GM18870 (cell line): ENCODE measurements at regions not wholly inside any gene's neighbourhood (a gene's known extent, or its start where the extent isn't known, plus 50 kb on each side); places are given as distances from the start of the nearest gene placed in this dataset.
"Not testable (repeated sequence)": the region's sequence is repeated elsewhere in the genome, so short reads cannot be mapped to it uniquely, and the experiment has no call there.

ENCODE experiments used
- ATAC-seq: cut with Tn5 transposase; IDR thresholded peaks from one replicate; pipeline ENCODE4 v1.9.1; 2021; ENCODE audit warnings: moderate library complexity; ENCODE audit not compliant: unreplicated experiment

- ATAC-seq, result no peak
These were observed 557.4 kb upstream of the EYS start for GRCh38 chr6:66264376-66264775.

- not testable (repeated sequence) for ATAC-seq
These were observed 551.9 kb upstream of the EYS start for GRCh38 chr6:66258731-66259487.

GRCh38 chr6:66245231-66245630, 538.2 kb upstream of the EYS start:
- ATAC-seq, result no peak

- no peak for ATAC-seq
These were observed 531.8 kb upstream of the EYS start for GRCh38 chr6:66238851-66239250.

GRCh38 chr6:66232890-66233289, 525.9 kb upstream of the EYS start:
- ATAC-seq, result no peak

GRCh38 chr6:66230591-66230990, 523.6 kb upstream of the EYS start:
- ATAC-seq, result no peak

GRCh38 chr6:66226109-66226508, 519.1 kb upstream of the EYS start:
- no peak for ATAC-seq

GRCh38 chr6:66210964-66211363, 503.9 kb upstream of the EYS start:
- no peak for ATAC-seq

GRCh38 chr6:66200390-66200789, 493.4 kb upstream of the EYS start:
- ATAC-seq, result no peak

- ATAC-seq, result no peak
These were observed 492.1 kb upstream of the EYS start for GRCh38 chr6:66199171-66199570.

GRCh38 chr6:66198062-66198624, 491.1 kb upstream of the EYS start:
- ATAC-seq, result no peak

- ATAC-seq, result no peak
These were observed 483.8 kb upstream of the EYS start for GRCh38 chr6:66190858-66191257.

- no peak for ATAC-seq
These were observed 482.9 kb upstream of the EYS start for GRCh38 chr6:66189915-66190314.

- ATAC-seq, result no peak
These were observed 479.7 kb upstream of the EYS start for GRCh38 chr6:66186756-66187155.

- no peak for ATAC-seq
These were observed 477.1 kb upstream of the EYS start for GRCh38 chr6:66184091-66184490.

- no peak for ATAC-seq
These were observed 472.3 kb upstream of the EYS start for GRCh38 chr6:66179361-66179760.

GRCh38 chr6:66173587-66173986, 466.6 kb upstream of the EYS start:
- no peak for ATAC-seq

- ATAC-seq, result not testable (repeated sequence)
These were observed 459.7 kb upstream of the EYS start for GRCh38 chr6:66166713-66167112.

GRCh38 chr6:66161546-66162108, 454.6 kb upstream of the EYS start:
- ATAC-seq, result no peak

- no peak for ATAC-seq
These were observed 452.9 kb upstream of the EYS start for GRCh38 chr6:66159937-66160336.

- no peak for ATAC-seq
These were observed 446.2 kb upstream of the EYS start for GRCh38 chr6:66153247-66153646.

GRCh38 chr6:66149132-66149531, 442.1 kb upstream of the EYS start:
- no peak for ATAC-seq
